ENCODE measurements at regions not wholly inside any gene's neighbourhood (a gene's known extent, or its start where the extent isn't known, plus 50 kb on each side); places are given as distances from the start of the nearest gene placed in this dataset.
"Not testable (repeated sequence)": the region's sequence is repeated elsewhere in the genome, so short reads cannot be mapped to it uniquely, and the experiment has no call there.

GRCh38 chr4:43457866-43458265 is 565.4 kb downstream of the GRXCR1 start:
- no peak for DNase-seq

- DNase-seq, result no peak
Observed at GRCh38 chr4:43458293-43458692, 565.8 kb downstream of the GRXCR1 start.

- DNase-seq, result no peak
Observed at GRCh38 chr4:43471950-43472349, 579.4 kb downstream of the GRXCR1 start.

- DNase-seq, result no peak
Observed at GRCh38 chr4:43481526-43481925, 589.0 kb downstream of the GRXCR1 start.

- no peak for DNase-seq
Observed at GRCh38 chr4:43485196-43485595, 592.7 kb downstream of the GRXCR1 start.

DNA sequence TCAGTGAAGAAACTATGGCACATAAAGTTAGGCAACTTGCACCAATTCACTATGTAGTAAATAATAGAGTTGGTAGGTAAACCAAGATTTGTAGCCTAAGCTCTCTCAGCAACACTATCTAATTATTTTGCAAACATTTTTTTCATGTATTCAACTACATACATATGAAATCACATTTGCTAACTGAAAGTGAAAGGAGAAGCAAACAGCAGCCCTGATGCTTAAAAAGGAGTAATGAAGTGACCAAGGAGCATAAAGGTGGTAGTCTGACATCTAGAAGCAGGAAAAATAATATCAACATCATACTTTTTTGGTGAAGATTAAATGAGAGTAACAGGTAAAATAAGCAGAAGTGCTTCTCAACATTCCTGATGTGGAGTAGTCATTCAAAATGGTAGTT is 603.7 kb downstream of the GRXCR1 start:
- no peak for DNase-seq

DNA sequence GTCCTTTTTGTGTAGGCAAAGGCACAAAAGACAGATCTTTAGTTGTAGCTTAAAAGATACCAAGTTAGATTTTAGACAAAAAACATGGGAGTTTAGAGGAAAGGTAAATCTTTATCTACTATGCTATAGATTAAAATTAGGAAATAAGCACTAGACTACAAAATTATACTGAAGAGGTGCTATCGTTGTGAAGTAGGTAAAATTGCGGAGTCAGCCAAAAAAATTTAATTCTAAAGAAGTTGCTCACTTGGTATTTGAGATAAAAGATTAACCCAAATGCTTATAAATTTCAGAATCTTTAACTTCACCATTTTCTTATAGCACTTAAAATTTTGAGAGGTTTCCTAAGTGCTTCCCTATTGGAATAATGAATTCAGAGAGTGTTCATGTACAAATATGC is 604.1 kb downstream of the GRXCR1 start:
- no peak for DNase-seq

- DNase-seq, result not testable (repeated sequence)
Observed at GRCh38 chr4:43505823-43506222, 613.3 kb downstream of the GRXCR1 start.

GRCh38 chr4:43512253-43512652 is 619.7 kb downstream of the GRXCR1 start:
- no peak for DNase-seq

DNA sequence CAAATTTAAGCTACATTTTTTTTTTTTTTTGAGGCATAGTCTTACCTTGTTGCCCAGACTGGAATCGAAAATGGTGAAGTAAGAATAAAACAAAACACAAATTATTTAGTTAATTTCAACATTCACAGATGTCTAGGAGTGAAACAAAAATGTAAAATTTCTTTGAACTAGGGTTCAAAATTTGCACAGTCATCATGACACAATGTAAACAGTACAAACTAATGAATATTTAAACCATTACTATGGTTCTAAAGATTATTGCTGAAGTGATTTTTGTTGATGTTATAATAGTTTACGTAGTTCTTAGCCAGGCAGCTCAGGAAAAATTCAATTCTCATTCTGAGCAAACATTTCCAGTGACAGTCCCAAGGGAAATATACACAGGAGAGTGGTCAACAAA is 633.1 kb downstream of the GRXCR1 start:
- no peak for DNase-seq

DNA sequence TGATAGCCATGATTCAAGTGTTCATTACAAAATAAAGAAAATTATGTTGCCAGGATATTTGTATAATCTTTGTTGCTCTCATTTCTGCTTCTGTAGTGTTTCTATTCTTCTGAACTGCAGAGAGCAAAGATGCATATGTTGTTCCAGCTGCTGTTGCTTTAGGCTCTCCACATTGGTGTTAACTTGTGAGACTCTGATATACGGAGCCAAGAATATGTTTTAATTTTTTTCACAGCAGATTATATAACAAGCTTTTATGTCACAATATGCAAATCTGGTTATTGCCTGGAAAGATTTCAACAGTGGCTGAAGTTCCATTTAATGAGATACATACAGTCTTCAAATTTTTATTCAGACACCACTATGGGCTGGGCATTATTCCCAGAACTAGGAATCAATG is 655.0 kb downstream of the GRXCR1 start:
- no peak for DNase-seq

DNA sequence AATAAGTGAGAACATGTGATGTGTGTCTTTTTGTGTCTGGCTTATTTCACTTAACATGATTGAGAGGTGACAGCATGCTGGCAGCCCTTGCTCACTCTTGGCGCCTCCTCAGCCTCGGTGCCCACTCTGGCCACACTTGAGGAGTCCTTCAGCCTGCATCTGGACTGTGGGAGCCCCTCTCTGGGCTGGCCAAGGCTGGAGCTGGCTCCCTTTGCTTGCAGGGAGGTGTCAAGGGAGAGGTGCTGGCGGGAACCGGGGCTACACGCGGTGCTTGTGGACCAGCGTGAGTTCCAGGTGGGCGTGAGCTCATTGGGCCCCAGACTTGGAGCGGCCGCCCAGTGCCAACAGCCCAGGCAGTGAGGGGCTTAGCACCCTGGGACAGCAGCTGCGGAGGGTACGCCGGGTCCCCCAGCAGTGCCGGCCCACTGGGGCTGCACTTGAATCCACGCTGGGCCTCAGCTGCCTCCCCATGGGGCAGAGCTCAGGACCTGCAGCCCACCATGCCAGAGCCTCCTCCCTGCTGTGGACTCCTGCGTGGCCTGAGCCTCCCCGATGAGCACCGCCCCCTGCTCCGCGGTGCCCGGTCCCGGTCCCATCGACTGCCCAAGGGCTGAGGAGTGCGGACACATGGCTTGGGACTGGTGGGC is 658.6 kb downstream of the GRXCR1 start:
- DNase-seq, result no peak

- DNase-seq, result no peak
Observed at GRCh38 chr4:43556262-43556661, 663.7 kb downstream of the GRXCR1 start.

DNA sequence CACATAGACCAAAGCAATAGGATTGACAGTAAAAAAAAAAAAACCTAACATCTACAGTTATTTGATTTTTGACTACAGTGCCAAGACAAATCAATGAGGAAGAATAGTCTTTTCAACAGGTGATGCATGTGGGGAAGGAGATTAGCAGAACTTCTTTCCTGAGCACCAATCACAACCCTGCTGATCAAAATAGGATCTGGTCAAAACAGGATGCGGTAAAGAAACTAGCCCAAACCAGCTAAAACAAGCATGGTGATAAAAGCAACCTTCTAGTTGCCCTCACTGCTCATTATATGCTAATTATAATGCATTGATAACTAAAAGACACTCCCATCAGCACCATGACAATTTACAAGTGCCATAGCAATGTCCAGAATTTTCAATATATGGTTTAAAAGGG is 667.5 kb downstream of the GRXCR1 start:
- no peak for DNase-seq

DNA sequence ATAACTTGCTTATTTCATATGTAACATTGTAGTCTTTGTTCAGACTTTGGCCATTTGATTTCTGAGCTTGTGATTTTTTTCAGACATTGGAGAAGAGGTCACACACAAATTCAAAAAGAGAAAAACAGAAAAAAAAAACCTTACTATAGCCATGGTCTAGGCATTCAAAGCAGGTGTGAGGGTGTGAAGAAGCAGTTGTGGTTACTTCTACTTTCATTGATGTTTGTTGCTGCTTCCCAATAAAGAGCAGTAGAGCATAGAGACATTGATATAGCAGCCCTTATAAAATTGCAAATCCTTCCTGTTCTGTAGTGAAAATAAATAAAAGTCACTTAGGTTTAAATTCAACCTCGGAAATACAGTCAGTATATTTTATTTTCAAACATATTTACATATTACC is 671.6 kb downstream of the GRXCR1 start:
- DNase-seq, result no peak

DNA sequence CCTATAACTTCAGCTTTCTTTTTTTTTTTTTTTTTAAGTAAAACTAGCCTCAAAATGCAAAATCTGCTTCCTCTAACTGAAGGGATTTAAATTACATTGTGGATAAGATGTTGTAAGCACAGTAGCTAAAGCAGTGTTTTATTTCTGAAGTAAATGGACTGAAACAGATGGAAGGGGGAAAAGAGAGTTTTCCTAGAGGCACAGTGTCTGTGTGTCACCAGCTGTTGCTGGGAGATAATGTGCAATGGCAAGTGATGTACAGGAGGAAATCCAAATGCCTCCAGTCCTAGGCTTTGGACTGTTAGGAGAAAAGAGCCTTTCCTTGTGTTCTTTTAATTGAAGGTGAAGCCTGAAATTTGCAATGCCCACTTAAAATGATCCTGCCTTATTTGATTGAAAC is 672.1 kb downstream of the GRXCR1 start:
- DNase-seq, result no peak

GRCh38 chr4:43567644-43568043 is 675.1 kb downstream of the GRXCR1 start:
- no peak for DNase-seq

- DNase-seq, result no peak
Observed at GRCh38 chr4:43586813-43587212, 694.3 kb downstream of the GRXCR1 start.

DNA sequence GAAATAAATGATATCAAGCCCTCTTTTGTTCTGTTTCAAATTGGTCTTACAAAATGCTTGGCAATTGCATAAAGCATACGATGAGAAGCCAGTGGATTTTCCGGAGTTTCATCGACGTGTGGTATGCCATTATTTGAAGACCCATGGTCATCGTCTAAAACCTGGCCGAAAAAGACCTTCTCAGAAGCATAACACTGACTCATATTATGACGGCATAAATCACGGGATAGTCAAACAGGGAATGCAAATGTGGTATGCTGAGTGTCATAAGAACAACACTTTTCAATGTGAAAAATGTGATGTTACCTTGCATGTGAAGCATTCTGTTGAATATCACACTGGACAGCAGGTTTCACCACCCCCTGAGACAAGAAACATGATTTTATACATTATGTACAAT is 695.2 kb downstream of the GRXCR1 start:
- no peak for DNase-seq

DNA sequence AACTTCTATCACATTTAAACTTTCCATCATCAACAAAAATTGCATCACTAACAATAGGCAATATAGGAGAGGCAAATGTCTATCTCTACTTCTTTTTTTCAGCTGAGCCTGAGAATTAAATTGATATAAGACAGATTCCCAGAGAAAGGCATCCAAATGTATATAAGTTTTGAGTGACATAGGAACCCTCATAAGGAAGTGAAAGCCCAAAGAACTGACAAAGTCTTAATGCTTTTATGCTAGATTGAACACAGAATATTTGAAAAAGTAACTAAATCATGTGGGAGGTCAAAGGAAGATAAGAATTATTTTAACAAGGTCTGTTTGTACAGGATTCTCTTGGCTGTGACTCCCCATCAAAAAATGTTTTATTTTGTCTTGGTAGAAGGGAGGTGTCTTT is 714.9 kb downstream of the GRXCR1 start:
- DNase-seq, result no peak

GRCh38 chr4:43607827-43608461 is 715.4 kb downstream of the GRXCR1 start:
- no peak for DNase-seq

GRCh38 chr4:43619219-43619618 is 726.7 kb downstream of the GRXCR1 start:
- no peak for DNase-seq

GRCh38 chr4:43637893-43638292 is 745.4 kb downstream of the GRXCR1 start:
- not testable (repeated sequence) for DNase-seq

DNA sequence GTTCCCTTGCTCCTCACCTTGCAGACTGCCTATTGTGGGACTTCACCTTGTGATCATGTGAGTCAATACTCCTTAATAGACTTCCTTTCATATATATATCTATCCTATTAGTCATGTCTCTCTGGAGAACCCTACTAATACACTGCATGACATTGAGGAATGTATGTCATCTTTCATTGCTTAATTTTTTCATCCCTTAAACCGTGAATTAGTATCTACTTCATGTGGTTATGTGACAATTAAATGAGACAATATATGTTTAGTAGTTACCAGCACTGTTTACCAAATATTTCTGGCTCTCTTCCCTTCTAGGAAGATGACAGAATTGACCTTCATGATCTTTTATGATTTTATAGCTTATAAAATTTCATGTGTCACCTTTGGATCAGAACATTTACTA is 759.5 kb downstream of the GRXCR1 start:
- no peak for DNase-seq

DNA sequence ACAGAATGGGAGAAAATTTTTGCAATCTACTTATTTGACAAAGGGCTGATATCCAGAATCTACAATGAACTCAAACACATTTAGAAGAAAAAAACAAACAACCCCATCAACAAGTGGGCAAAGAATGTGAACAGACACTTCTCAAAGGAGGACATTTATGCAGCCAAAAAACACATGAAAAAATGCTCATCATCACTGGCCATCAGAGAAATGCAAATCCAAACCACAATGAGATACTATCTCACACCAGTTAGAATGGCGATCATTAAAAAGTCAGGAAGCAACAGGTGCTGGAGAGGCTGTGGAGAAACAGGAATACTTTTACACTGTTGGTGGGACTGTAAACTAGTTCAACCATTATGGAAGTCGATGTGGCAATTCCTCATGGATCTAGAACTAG is 767.0 kb downstream of the GRXCR1 start:
- DNase-seq, result not testable (repeated sequence)

All from NCI-H1092 (cell line).